Endodermal cell (in vitro differentiated cells): ENCODE measurements at regions not wholly inside any gene's neighbourhood (a gene's known extent, or its start where the extent isn't known, plus 50 kb on each side); places are given as distances from the start of the nearest gene placed in this dataset.

Experiments
- DNase-seq: peaks from one replicate; pipeline ENCODE4 v3.0.0-alpha.2; 2017
- H3K27ac ChIP-seq: 2 replicates; pipeline ENCODE4 v1.5.1; 2013; ENCODE audit warnings: mild to moderate bottlenecking, low read depth, low read length, moderate library complexity
- H3K27me3 ChIP-seq: 2 replicates; pipeline ENCODE4 v1.6.1; 2013; ENCODE audit warnings: mild to moderate bottlenecking, low read length, moderate library complexity; ENCODE audit not compliant: insufficient read depth, control insufficient read depth, poor library complexity, severe bottlenecking
- H3K36me3 ChIP-seq: 2 replicates; pipeline ENCODE4 v1.7.0; 2013; ENCODE audit warnings: mild to moderate bottlenecking, low read length, moderate library complexity; ENCODE audit not compliant: control insufficient read depth, insufficient read depth
- H3K4me1 ChIP-seq: one replicate; pipeline ENCODE4 v1.7.0; 2013; ENCODE audit warnings: low read length; ENCODE audit not compliant: control insufficient read depth, insufficient read depth
- H3K4me3 ChIP-seq: 2 replicates; pipeline ENCODE4 v1.5.1; 2013; ENCODE audit warnings: mild to moderate bottlenecking, low read length, moderate library complexity
- H3K9ac ChIP-seq: 2 replicates; pipeline ENCODE4 v1.6.1; 2013; ENCODE audit warnings: mild to moderate bottlenecking, low read length, moderate library complexity; ENCODE audit not compliant: poor library complexity, severe bottlenecking; ENCODE audit errors: extremely low read depth
- H3K9me3 ChIP-seq: 2 replicates; pipeline ENCODE4 v1.6.1; 2013; ENCODE audit warnings: mild to moderate bottlenecking, low read length, moderate library complexity; ENCODE audit not compliant: control insufficient read depth
- H3K27ac Mint-ChIP-seq: 2 replicates; pipeline ENCODE4 v1.8.0; 2020; ENCODE audit warnings: mixed read lengths
- H3K27me3 Mint-ChIP-seq: 2 replicates; pipeline ENCODE4 v1.8.0; 2021; ENCODE audit warnings: mild to moderate bottlenecking, mixed read lengths; ENCODE audit not compliant: insufficient read depth
- H3K36me3 Mint-ChIP-seq: 2 replicates; pipeline ENCODE4 v1.8.0; 2020; ENCODE audit warnings: low read depth, mixed read lengths
- H3K4me1 Mint-ChIP-seq: 2 replicates; pipeline ENCODE4 v1.8.0; 2020; ENCODE audit warnings: mixed read lengths
- H3K4me3 Mint-ChIP-seq: 2 replicates; pipeline ENCODE4 v1.8.0; 2020; ENCODE audit warnings: mild to moderate bottlenecking, moderate library complexity, mixed read lengths
- H3K9me3 Mint-ChIP-seq: 2 replicates; pipeline ENCODE4 v1.8.0; 2020; ENCODE audit warnings: mild to moderate bottlenecking, mixed read lengths
- CTCF ChIP-seq: fragments of 200-600 bp; sonication (generic); conservative IDR thresholded peaks from 2 replicates; pipeline ENCODE4 v1.5.0; 2021; ENCODE audit warnings: antibody characterized with exemption, mild to moderate bottlenecking
- WGBS, 2 experiments: methylation state at CpG; one replicate each; pipeline versions ENCODE4 v1.1.5 to v1.1.7; 2013; ENCODE audit warnings: missing lambda C conversion rate in 2 of 2, mixed read lengths in 1 of 2; ENCODE audit not compliant: insufficient coverage in 1 of 2, insufficient read length in 1 of 2; 5-methylcytosine and 5-hydroxymethylcytosine counted together

GRCh38 chr2:10242998-10243925, 59.4 kb upstream of the HPCAL1 start:
- Histone ChIP-seq H3K27me3 (no peaks in the 10 kb centered on the region), H3K36me3 (no peaks in the 10 kb centered on the region), H3K27ac (no peak overlapping the region), H3K9me3 (no peaks in the 10 kb centered on the region), H3K9ac (no peak overlapping the region), H3K4me3 (no peak overlapping the region), H3K4me1 (no peaks in the 10 kb centered on the region)
- DNase-seq: peak; percentile 49
- TF ChIP-seq CTCF: no peak
- H3K9me3 Mint-ChIP-seq: no peaks in the 10 kb centered on the region
- 90 to 92% methylated on average over 12 to 28 of the region's 28 CpGs for WGBS, 2 experiments
- no peaks in the 10 kb centered on the region for H3K36me3 Mint-ChIP-seq
- no peaks in the 10 kb centered on the region for H3K4me1 Mint-ChIP-seq
- no peak overlapping the region for H3K27ac Mint-ChIP-seq
- H3K4me3 Mint-ChIP-seq: no peak overlapping the region
- H3K27me3 Mint-ChIP-seq: no peaks in the 10 kb centered on the region

GRCh38 chr2:10243926-10244270, 58.8 kb upstream of the HPCAL1 start:
- Histone ChIP-seq H3K36me3 (no peaks in the 10 kb centered on the region), H3K4me3 (no peak overlapping the region), H3K9ac (no peak overlapping the region), H3K27me3 (no peaks in the 10 kb centered on the region), H3K27ac (no peak overlapping the region), H3K9me3 (no peaks in the 10 kb centered on the region), H3K4me1 (no peaks in the 10 kb centered on the region)
- no peaks in the 10 kb centered on the region for H3K36me3 Mint-ChIP-seq
- no peak for DNase-seq
- H3K27ac Mint-ChIP-seq: no peak overlapping the region
- H3K9me3 Mint-ChIP-seq: peaks cover under 1% of the 10 kb centered on the region
- 90 to 94% methylated on average over 10 of the region's 10 CpGs for WGBS, 2 experiments
- H3K4me1 Mint-ChIP-seq: no peaks in the 10 kb centered on the region
- no peak for TF ChIP-seq CTCF
- H3K27me3 Mint-ChIP-seq: no peaks in the 10 kb centered on the region
- H3K4me3 Mint-ChIP-seq: no peak overlapping the region

- no peak overlapping the region for H3K4me3 ChIP-seq
- H3K27ac Mint-ChIP-seq: no peak overlapping the region
- no peaks in the 10 kb centered on the region for H3K36me3 Mint-ChIP-seq
- H3K27me3 ChIP-seq: no peaks in the 10 kb centered on the region
- no peaks in the 10 kb centered on the region for H3K36me3 ChIP-seq
- TF ChIP-seq CTCF: no peak
- H3K4me1 ChIP-seq: no peaks in the 10 kb centered on the region
- H3K4me1 Mint-ChIP-seq: no peaks in the 10 kb centered on the region
- H3K9me3 ChIP-seq: no peaks in the 10 kb centered on the region
- DNase-seq: peak; percentile 36
- H3K4me3 Mint-ChIP-seq: no peak overlapping the region
- H3K27ac ChIP-seq: no peak overlapping the region
- no peak overlapping the region for H3K9ac ChIP-seq
- H3K9me3 Mint-ChIP-seq: peaks cover 7% of the 10 kb centered on the region
- no peaks in the 10 kb centered on the region for H3K27me3 Mint-ChIP-seq
- 87 to 92% methylated on average over 8 of the region's 8 CpGs for WGBS, 2 experiments
Measured at GRCh38 chr2:10245021-10245420, 57.7 kb upstream of the HPCAL1 start.
